KMS-11 (cell line): ENCODE measurements at regions not wholly inside any gene's neighbourhood (a gene's known extent, or its start where the extent isn't known, plus 50 kb on each side); places are given as distances from the start of the nearest gene placed in this dataset.

ENCODE experiments used
- H2AFZ ChIP-seq: fragments of 200-600 bp; sonication (generic); 2 replicates; pipeline ENCODE4 v1.6.1; 2016; ENCODE audit warnings: antibody characterized with exemption, mixed run types, low read depth
- H3K27ac ChIP-seq: fragments of 200-600 bp; sonication (generic); 2 replicates; pipeline ENCODE4 v1.6.1; 2016; ENCODE audit warnings: mild to moderate bottlenecking, mixed run types
- H3K27me3 ChIP-seq: fragments of 200-600 bp; sonication (generic); 2 replicates; pipeline ENCODE4 v1.6.1; 2017; ENCODE audit warnings: mild to moderate bottlenecking, low read depth, mixed run types, moderate library complexity; ENCODE audit not compliant: insufficient read depth
- H3K36me3 ChIP-seq: fragments of 200-600 bp; sonication (generic); 2 replicates; pipeline ENCODE4 v1.6.1; 2017; ENCODE audit warnings: mild to moderate bottlenecking, mixed run types; ENCODE audit not compliant: insufficient read depth
- H3K4me1 ChIP-seq: fragments of 200-600 bp; sonication (generic); 2 replicates; pipeline ENCODE4 v1.6.1; 2016; ENCODE audit warnings: mild to moderate bottlenecking, low read depth, mixed run types; ENCODE audit not compliant: poor library complexity, severe bottlenecking
- H3K4me2 ChIP-seq: fragments of 200-600 bp; sonication (generic); 2 replicates; pipeline ENCODE4 v1.7.0; 2016; ENCODE audit warnings: mild to moderate bottlenecking, mixed run types
- H3K4me3 ChIP-seq: fragments of 200-600 bp; sonication (generic); IDR thresholded peaks from 2 replicates; pipeline ENCODE4 v1.6.1; 2017; ENCODE audit warnings: low read depth, low read length, mixed read lengths; ENCODE audit not compliant: insufficient read depth
- H3K79me2 ChIP-seq: fragments of 200-600 bp; sonication (generic); 2 replicates; pipeline ENCODE4 v1.6.1; 2016; ENCODE audit warnings: low read depth, mixed run types; ENCODE audit not compliant: insufficient read depth
- H3K9ac ChIP-seq: fragments of 200-600 bp; sonication (generic); 2 replicates; pipeline ENCODE4 v1.6.1; 2016; ENCODE audit warnings: mild to moderate bottlenecking, mixed run types
- H4K20me1 ChIP-seq: fragments of 200-600 bp; sonication (generic); 2 replicates; pipeline ENCODE4 v1.6.1; 2016; ENCODE audit warnings: mild to moderate bottlenecking, mixed run types; ENCODE audit not compliant: insufficient read depth
- TF ChIP-seq, protein P1 (sequence below): fragments of 200-600 bp; sonication (generic); conservative IDR thresholded peaks from 2 replicates; pipeline ENCODE4 v1.6.1; 2017; ENCODE audit warnings: low read depth, mild to moderate bottlenecking, antibody characterized with exemption, low read length, moderate library complexity, mixed read lengths

DNA sequence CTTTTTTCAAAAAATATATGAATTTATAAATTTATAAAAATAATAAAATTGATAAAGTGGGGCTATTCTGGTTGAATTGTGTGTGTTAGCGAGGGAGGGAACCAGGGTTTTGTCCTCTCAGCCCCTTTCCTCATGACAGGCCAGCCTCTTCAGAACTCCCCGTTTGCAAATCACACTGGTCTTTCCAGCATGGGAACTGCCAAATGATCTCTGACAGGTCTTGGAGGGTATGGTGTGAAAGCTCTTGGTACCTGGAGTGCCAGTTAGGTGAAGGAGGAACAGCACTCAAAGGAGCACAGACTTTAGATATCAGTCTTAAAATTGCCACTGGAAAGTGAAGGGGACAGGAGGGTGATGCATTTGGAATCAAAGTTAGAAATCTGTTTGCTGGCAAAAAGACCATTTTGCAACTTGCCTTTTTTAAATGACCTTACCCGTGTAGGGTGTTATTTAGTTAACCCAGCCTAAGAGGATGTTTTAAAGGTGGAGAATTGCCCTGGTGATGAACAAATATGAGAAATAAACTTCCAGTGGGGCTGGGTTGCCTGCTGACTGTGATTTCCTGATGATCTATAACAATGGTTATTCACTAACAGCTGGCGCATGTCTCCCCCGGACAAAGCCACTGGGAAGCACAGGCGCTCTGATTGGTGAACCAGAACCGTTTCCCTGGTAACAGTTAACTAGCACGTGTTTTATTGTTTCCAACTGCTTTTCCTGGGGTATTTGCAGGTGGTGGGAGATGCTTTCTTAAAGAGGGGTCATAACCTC is 85.3 kb upstream of the EFEMP1 start:
- Histone ChIP-seq H3K36me3 (no peaks in the 10 kb centered on the region), H4K20me1 (no peaks in the 10 kb centered on the region), H3K4me3 (no peak overlapping the region), H3K79me2 (no peaks in the 10 kb centered on the region), H3K27me3 (no peaks in the 10 kb centered on the region), H3K27ac (no peak overlapping the region), H3K4me2 (no peak overlapping the region), H3K9ac (no peak overlapping the region), H2AFZ (no peak overlapping the region), H3K4me1 (no peaks in the 10 kb centered on the region)
- TF ChIP-seq, protein P1, sequence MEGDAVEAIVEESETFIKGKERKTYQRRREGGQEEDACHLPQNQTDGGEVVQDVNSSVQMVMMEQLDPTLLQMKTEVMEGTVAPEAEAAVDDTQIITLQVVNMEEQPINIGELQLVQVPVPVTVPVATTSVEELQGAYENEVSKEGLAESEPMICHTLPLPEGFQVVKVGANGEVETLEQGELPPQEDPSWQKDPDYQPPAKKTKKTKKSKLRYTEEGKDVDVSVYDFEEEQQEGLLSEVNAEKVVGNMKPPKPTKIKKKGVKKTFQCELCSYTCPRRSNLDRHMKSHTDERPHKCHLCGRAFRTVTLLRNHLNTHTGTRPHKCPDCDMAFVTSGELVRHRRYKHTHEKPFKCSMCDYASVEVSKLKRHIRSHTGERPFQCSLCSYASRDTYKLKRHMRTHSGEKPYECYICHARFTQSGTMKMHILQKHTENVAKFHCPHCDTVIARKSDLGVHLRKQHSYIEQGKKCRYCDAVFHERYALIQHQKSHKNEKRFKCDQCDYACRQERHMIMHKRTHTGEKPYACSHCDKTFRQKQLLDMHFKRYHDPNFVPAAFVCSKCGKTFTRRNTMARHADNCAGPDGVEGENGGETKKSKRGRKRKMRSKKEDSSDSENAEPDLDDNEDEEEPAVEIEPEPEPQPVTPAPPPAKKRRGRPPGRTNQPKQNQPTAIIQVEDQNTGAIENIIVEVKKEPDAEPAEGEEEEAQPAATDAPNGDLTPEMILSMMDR = no peak

DNA sequence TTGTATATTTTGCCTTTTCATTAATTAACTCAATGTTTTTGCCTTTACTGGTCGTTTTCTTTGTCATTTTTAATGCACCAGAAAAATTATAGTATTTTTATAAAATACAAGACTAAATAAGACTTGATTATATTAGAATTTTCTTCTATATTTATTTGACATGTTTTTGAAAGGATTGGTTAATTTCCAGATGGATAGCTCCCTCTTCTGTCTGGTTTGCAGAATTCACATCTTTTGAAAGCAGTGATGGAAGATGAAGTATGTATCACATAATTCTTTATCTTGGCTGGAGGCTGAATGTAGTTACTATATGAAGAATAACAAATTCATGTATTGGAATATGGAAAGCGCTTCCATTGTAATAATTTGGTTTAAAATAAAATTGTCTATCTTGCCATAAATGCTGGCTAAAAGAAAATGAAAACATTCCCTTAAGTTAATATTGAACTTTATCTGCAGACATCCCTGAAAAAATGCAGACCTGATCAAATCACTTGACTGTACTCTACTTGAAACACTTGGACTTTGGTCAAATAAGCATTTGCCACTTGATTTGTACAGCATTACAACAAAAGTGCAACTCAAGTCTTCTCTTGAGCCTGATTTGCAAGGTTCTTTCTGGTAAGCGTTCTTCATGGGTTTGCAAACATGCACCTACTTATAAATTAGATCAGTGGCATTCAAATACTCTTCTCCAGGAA is 86.3 kb upstream of the EFEMP1 start:
- no peaks in the 10 kb centered on the region for H4K20me1 ChIP-seq
- H3K27ac ChIP-seq = no peak overlapping the region
- H3K4me1 ChIP-seq = no peaks in the 10 kb centered on the region
- no peak overlapping the region for H2AFZ ChIP-seq
- H3K9ac ChIP-seq = no peak overlapping the region
- no peak overlapping the region for H3K4me2 ChIP-seq
- H3K79me2 ChIP-seq = no peaks in the 10 kb centered on the region
- TF ChIP-seq, protein P1 = peak; percentile 71; the same call in 1 of the 2 replicates
- H3K27me3 ChIP-seq = no peaks in the 10 kb centered on the region
- H3K4me3 ChIP-seq = no peak overlapping the region
- H3K36me3 ChIP-seq = no peaks in the 10 kb centered on the region

DNA sequence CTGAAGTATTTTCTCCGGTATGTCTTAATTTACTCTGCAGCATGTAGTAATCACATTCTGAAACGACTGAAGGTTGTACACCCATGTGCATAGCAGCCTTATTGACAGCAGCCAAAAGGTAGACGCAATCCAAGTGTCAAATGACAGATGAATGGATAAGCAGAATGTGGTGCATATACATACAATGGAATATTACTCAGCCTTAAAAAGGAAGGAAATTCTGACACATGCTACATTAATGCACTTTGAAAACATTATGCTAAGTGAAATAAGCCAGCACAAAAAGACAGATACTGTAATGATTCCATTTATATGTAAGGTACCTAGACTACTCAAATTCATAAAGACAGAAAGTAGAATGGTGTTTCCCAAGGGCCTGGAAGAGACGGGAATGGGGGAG is 88.0 kb upstream of the EFEMP1 start:
- no peaks in the 10 kb centered on the region for H3K79me2 ChIP-seq
- no peak overlapping the region for H3K4me3 ChIP-seq
- no peaks in the 10 kb centered on the region for H3K36me3 ChIP-seq
- TF ChIP-seq, protein P1 = no peak
- H3K27ac ChIP-seq = no peak overlapping the region
- H3K27me3 ChIP-seq = no peaks in the 10 kb centered on the region
- no peak overlapping the region for H3K4me2 ChIP-seq
- H4K20me1 ChIP-seq = no peaks in the 10 kb centered on the region
- H3K4me1 ChIP-seq = no peaks in the 10 kb centered on the region
- no peak overlapping the region for H2AFZ ChIP-seq
- no peak overlapping the region for H3K9ac ChIP-seq

DNA sequence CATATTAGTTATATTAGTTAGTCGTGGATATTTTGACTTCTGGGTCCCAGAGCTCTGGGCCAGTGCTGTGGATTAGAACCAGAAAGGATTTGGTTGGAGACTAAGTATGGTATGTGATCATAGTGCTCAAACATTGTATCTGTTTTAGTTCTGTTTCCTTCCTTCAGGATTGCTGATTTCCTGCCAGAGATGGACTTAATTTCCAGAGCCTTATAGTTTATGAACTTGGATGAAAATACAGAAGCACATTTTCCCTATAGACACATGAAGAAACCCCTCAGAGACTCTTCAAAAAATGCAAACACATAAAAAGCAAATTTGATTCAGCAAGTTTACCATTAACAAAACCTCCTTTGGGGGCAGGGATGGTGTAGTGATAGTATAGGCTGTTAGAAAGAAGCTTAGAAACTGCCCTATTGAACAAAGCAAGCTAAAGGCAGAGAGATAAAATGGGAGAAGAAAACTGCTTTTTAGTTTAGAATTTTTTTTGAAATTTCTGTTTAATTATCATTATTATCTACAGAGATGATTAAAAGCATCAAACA is 88.7 kb upstream of the EFEMP1 start:
- TF ChIP-seq, protein P1 = no peak
- Histone ChIP-seq H3K9ac (no peak overlapping the region), H3K4me2 (no peak overlapping the region), H3K27me3 (no peaks in the 10 kb centered on the region), H3K4me3 (no peak overlapping the region), H3K79me2 (no peaks in the 10 kb centered on the region), H4K20me1 (no peaks in the 10 kb centered on the region), H3K4me1 (no peaks in the 10 kb centered on the region), H3K36me3 (no peaks in the 10 kb centered on the region), H2AFZ (no peak overlapping the region), H3K27ac (no peak overlapping the region)
